ENCODE measurements at regions not wholly inside any gene's neighbourhood (a gene's known extent, or its start where the extent isn't known, plus 50 kb on each side); places are given as distances from the start of the nearest gene placed in this dataset.

- Histone ChIP-seq H4K20me1 (ENCODE audit: control insufficient read depth, extremely low read depth, insufficient read depth, low read length) (no peaks in the 10 kb centered on the region), H2AFZ (ENCODE audit: control insufficient read depth, low read length) (no peak overlapping the region), H3K4me1 (ENCODE audit: control insufficient read depth, extremely low read depth, insufficient read depth, low read length) (no peaks in the 10 kb centered on the region), H3K9me3 (ENCODE audit: control insufficient read depth, low read depth, low read length) (no peaks in the 10 kb centered on the region), H3K36me3 (ENCODE audit: control insufficient read depth in 2 of 2, extremely low read depth in 1 of 2, insufficient read depth in 2 of 2, low read length in 2 of 2) (no peaks in the 10 kb centered on the region), H3K79me2 (ENCODE audit: control insufficient read depth, insufficient read depth, low read length) (no peaks in the 10 kb centered on the region), H3K4me2 (ENCODE audit: control insufficient read depth, extremely low read depth, insufficient read depth, low read depth, low read length) (no peak overlapping the region), H3K27ac (ENCODE audit: control insufficient read depth, insufficient read depth, low read length) (no peak overlapping the region), H3K27me3 (ENCODE audit: control insufficient read depth, extremely low read depth, insufficient read depth, low read length) (no peaks in the 10 kb centered on the region), H3K4me3 (ENCODE audit: control insufficient read depth in 2 of 3, extremely low read depth in 1 of 3, insufficient read depth in 2 of 3, low read depth in 1 of 3, low read length in 3 of 3) (no peak overlapping the region), H3K9ac (ENCODE audit: control insufficient read depth, extremely low read depth, insufficient read depth, low read length) (no peak overlapping the region), H3K9me1 (ENCODE audit: control insufficient read depth, extremely low read depth, insufficient read depth, low read length) (no peaks in the 10 kb centered on the region)
- dilution Hi-C loops (cut with MboI; ENCODE audit: extremely low pct_ligation_motif_present, low sequenced_read_pairs) = no loop called here
- no peak for FAIRE-seq
- TF ChIP-seq CTCF (optimal IDR thresholded peaks at IDR 0.05 in 1 of 3, IDR thresholded peaks at IDR 0.05 in 1 of 3, conservative IDR thresholded peaks at IDR 0.05 in 1 of 3; ENCODE audit: extremely low read depth in 1 of 3, insufficient read depth in 2 of 3, low read length in 3 of 3) (no peak), EZH2 (IDR thresholded peaks at IDR 0.05; ENCODE audit: low read length) (no peak)
- DNase-seq (ENCODE audit: low read depth, low spot score) = no peak
These were observed 63.5 kb downstream of the CHST2 start for GRCh38 chr3:143182866-143183664.

GRCh38 chr3:143183665-143183964 is 64.0 kb downstream of the CHST2 start:
- Histone ChIP-seq H3K9me1 (ENCODE audit: control insufficient read depth, extremely low read depth, insufficient read depth, low read length) (no peaks in the 10 kb centered on the region), H3K4me1 (ENCODE audit: control insufficient read depth, extremely low read depth, insufficient read depth, low read length) (no peaks in the 10 kb centered on the region), H2AFZ (ENCODE audit: control insufficient read depth, low read length) (no peak overlapping the region), H3K79me2 (ENCODE audit: control insufficient read depth, insufficient read depth, low read length) (no peaks in the 10 kb centered on the region), H4K20me1 (ENCODE audit: control insufficient read depth, extremely low read depth, insufficient read depth, low read length) (no peaks in the 10 kb centered on the region), H3K27ac (ENCODE audit: control insufficient read depth, insufficient read depth, low read length) (no peak overlapping the region), H3K27me3 (ENCODE audit: control insufficient read depth, extremely low read depth, insufficient read depth, low read length) (no peaks in the 10 kb centered on the region), H3K4me3 (ENCODE audit: control insufficient read depth in 2 of 3, extremely low read depth in 1 of 3, insufficient read depth in 2 of 3, low read depth in 1 of 3, low read length in 3 of 3) (no peak overlapping the region), H3K9me3 (ENCODE audit: control insufficient read depth, low read depth, low read length) (no peaks in the 10 kb centered on the region), H3K36me3 (ENCODE audit: control insufficient read depth in 2 of 2, extremely low read depth in 1 of 2, insufficient read depth in 2 of 2, low read length in 2 of 2) (no peaks in the 10 kb centered on the region), H3K4me2 (ENCODE audit: control insufficient read depth, extremely low read depth, insufficient read depth, low read depth, low read length) (no peak overlapping the region), H3K9ac (ENCODE audit: control insufficient read depth, extremely low read depth, insufficient read depth, low read length) (no peak overlapping the region)
- no peak for TF ChIP-seq CTCF (optimal IDR thresholded peaks at IDR 0.05 in 1 of 3, IDR thresholded peaks at IDR 0.05 in 1 of 3, conservative IDR thresholded peaks at IDR 0.05 in 1 of 3; ENCODE audit: extremely low read depth in 1 of 3, insufficient read depth in 2 of 3, low read length in 3 of 3)
- no peak for TF ChIP-seq EZH2 (IDR thresholded peaks at IDR 0.05; ENCODE audit: low read length)
- FAIRE-seq (no peak), DNase-seq (ENCODE audit: low read depth, low spot score) (no peak)
- dilution Hi-C loops (cut with MboI; ENCODE audit: extremely low pct_ligation_motif_present, low sequenced_read_pairs) = no loop called here

Measured in keratinocyte (primary cell).